HG03159 (cell line): ENCODE measurements at regions not wholly inside any gene's neighbourhood (a gene's known extent, or its start where the extent isn't known, plus 50 kb on each side); places are given as distances from the start of the nearest gene placed in this dataset.
"Not testable (repeated sequence)": the region's sequence is repeated elsewhere in the genome, so short reads cannot be mapped to it uniquely, and the experiment has no call there.

ENCODE experiments used
- ATAC-seq: cut with Tn5 transposase; IDR thresholded peaks from one replicate; pipeline ENCODE4 v1.9.1; 2021; ENCODE audit warnings: mild to moderate bottlenecking, moderate library complexity; ENCODE audit not compliant: unreplicated experiment

GRCh38 chr16:79959226-79959625 is 358.7 kb upstream of the MAF start:
- no peak for ATAC-seq

- no peak for ATAC-seq
These were observed 354.6 kb upstream of the MAF start for GRCh38 chr16:79954921-79955705.

GRCh38 chr16:79950932-79951719 is 350.6 kb upstream of the MAF start:
- ATAC-seq: no peak

- no peak for ATAC-seq
These were observed 348.9 kb upstream of the MAF start for GRCh38 chr16:79949417-79949816.

GRCh38 chr16:79947771-79948170 is 347.2 kb upstream of the MAF start:
- no peak for ATAC-seq

- ATAC-seq: no peak
These were observed 345.7 kb upstream of the MAF start for GRCh38 chr16:79946252-79946651.

- ATAC-seq: no peak
These were observed 343.2 kb upstream of the MAF start for GRCh38 chr16:79943736-79944135.

- no peak for ATAC-seq
These were observed 338.0 kb upstream of the MAF start for GRCh38 chr16:79938575-79938974.

GRCh38 chr16:79937671-79938070 is 337.1 kb upstream of the MAF start:
- not testable (repeated sequence) for ATAC-seq

GRCh38 chr16:79933603-79934002 is 333.1 kb upstream of the MAF start:
- no peak for ATAC-seq

GRCh38 chr16:79932572-79932971 is 332.0 kb upstream of the MAF start:
- no peak for ATAC-seq

- no peak for ATAC-seq
These were observed 331.2 kb upstream of the MAF start for GRCh38 chr16:79931721-79932120.

- no peak for ATAC-seq
These were observed 328.9 kb upstream of the MAF start for GRCh38 chr16:79929260-79929965.

- ATAC-seq: no peak
These were observed 327.8 kb upstream of the MAF start for GRCh38 chr16:79928142-79928873.

GRCh38 chr16:79926451-79927205 is 326.1 kb upstream of the MAF start:
- no peak for ATAC-seq

GRCh38 chr16:79923431-79923830 is 322.9 kb upstream of the MAF start:
- ATAC-seq: no peak

GRCh38 chr16:79920685-79921084 is 320.1 kb upstream of the MAF start:
- no peak for ATAC-seq

GRCh38 chr16:79918916-79919315 is 318.4 kb upstream of the MAF start:
- no peak for ATAC-seq

GRCh38 chr16:79915761-79916160 is 315.2 kb upstream of the MAF start:
- ATAC-seq: no peak
